Keratinocyte (primary cell): ENCODE measurements at regions not wholly inside any gene's neighbourhood (a gene's known extent, or its start where the extent isn't known, plus 50 kb on each side); places are given as distances from the start of the nearest gene placed in this dataset.

Source experiments
- DNase-seq: peaks from one replicate; pipeline ENCODE4 v3.0.0-alpha.2; 2011; ENCODE audit warnings: low read depth, missing footprints, low spot score
- FAIRE-seq: peaks from 2 replicates; lab custom pipeline; 2011; peaks lifted over from hg19 to GRCh38; lab: Jason Lieb, UNC
- H2AFZ ChIP-seq: 2 replicates; pipeline ENCODE4 v1.6.0; 2012; ENCODE audit warnings: low read length, control low read depth, inconsistent platforms; ENCODE audit not compliant: control insufficient read depth
- H3K27ac ChIP-seq: 2 replicates; pipeline ENCODE4 v1.5.1; 2011; ENCODE audit warnings: low read length; ENCODE audit not compliant: control insufficient read depth, insufficient read depth
- H3K27me3 ChIP-seq: 3 replicates; pipeline ENCODE4 v1.6.0; 2011; ENCODE audit warnings: low read length; ENCODE audit not compliant: control insufficient read depth, insufficient read depth; ENCODE audit errors: extremely low read depth
- H3K36me3 ChIP-seq, 2 experiments: 2 replicates in 1 of 2; 3 replicates in 1 of 2; pipeline ENCODE4 v1.5.1; 2011; ENCODE audit warnings: low read length in 2 of 2, mild to moderate bottlenecking in 1 of 2; ENCODE audit not compliant: control insufficient read depth in 2 of 2, insufficient read depth in 2 of 2; ENCODE audit errors: extremely low read depth in 1 of 2
- H3K4me1 ChIP-seq: 3 replicates; pipeline ENCODE4 v1.5.1; 2011; ENCODE audit warnings: low read length; ENCODE audit not compliant: control insufficient read depth, insufficient read depth; ENCODE audit errors: extremely low read depth
- H3K4me2 ChIP-seq: 3 replicates; pipeline ENCODE4 v1.6.0; 2011; ENCODE audit warnings: low read depth, low read length; ENCODE audit not compliant: control insufficient read depth, insufficient read depth; ENCODE audit errors: extremely low read depth
- H3K4me3 ChIP-seq, 3 experiments: fragments of 200-600 bp in 1 of 3; sonication (generic) in 1 of 3; 2 replicates in 2 of 3; 3 replicates in 1 of 3; pipeline ENCODE4 v1.5.1; 2011 to 2016; ENCODE audit warnings: low read length in 3 of 3, mild to moderate bottlenecking in 3 of 3, control low read depth in 2 of 3, inconsistent platforms in 1 of 3, low read depth in 1 of 3, mixed read lengths in 1 of 3, mixed run types in 1 of 3, moderate library complexity in 1 of 3; ENCODE audit not compliant: control insufficient read depth in 2 of 3, insufficient read depth in 2 of 3; ENCODE audit errors: extremely low read depth in 1 of 3
- H3K79me2 ChIP-seq: 2 replicates; pipeline ENCODE4 v1.6.0; 2012; ENCODE audit warnings: low read length; ENCODE audit not compliant: control insufficient read depth, insufficient read depth
- H3K9ac ChIP-seq: 3 replicates; pipeline ENCODE4 v1.6.0; 2011; ENCODE audit warnings: low read length; ENCODE audit not compliant: control insufficient read depth, insufficient read depth; ENCODE audit errors: extremely low read depth
- H3K9me1 ChIP-seq: 3 replicates; pipeline ENCODE4 v1.6.0; 2011; ENCODE audit warnings: low read length; ENCODE audit not compliant: control insufficient read depth, insufficient read depth; ENCODE audit errors: extremely low read depth
- H3K9me3 ChIP-seq: 2 replicates; pipeline ENCODE4 v1.5.1; 2012; ENCODE audit warnings: low read depth, low read length; ENCODE audit not compliant: control insufficient read depth
- H4K20me1 ChIP-seq: 3 replicates; pipeline ENCODE4 v1.6.0; 2011; ENCODE audit warnings: low read length; ENCODE audit not compliant: control insufficient read depth, insufficient read depth; ENCODE audit errors: extremely low read depth
- EZH2 ChIP-seq: IDR thresholded peaks from one replicate; pipeline ENCODE4 v1.6.1; 2012; ENCODE audit warnings: inconsistent platforms, mild to moderate bottlenecking, low read length, moderate library complexity
- dilution Hi-C: fragments of 300-500 bp; cut with MboI; formaldehyde crosslinking; loops from one replicate; pipeline ENCODE4 v1.7.0; 2020; ENCODE audit warnings: low sequenced_read_pairs; ENCODE audit not compliant: extremely low pct_ligation_motif_present
- TF ChIP-seq, protein P1 (sequence below), 3 experiments: IDR thresholded peaks in 1 of 3; conservative IDR thresholded peaks in 1 of 3; optimal IDR thresholded peaks in 1 of 3; 2 replicates in 2 of 3; 3 replicates in 1 of 3; pipeline versions ENCODE3 to v1.5.1; 2011; ENCODE audit warnings: low read length in 3 of 3, mild to moderate bottlenecking in 3 of 3, moderate library complexity in 2 of 3, control low read depth in 1 of 3, inconsistent platforms in 1 of 3; ENCODE audit not compliant: insufficient read depth in 2 of 3; ENCODE audit errors: extremely low read depth in 1 of 3

- Histone ChIP-seq H3K9ac (no peak overlapping the region), H3K9me1 (no peaks in the 10 kb centered on the region), H3K36me3 (no peaks in the 10 kb centered on the region), H3K27ac (no peak overlapping the region), H3K4me1 (no peaks in the 10 kb centered on the region), H3K9me3 (no peaks in the 10 kb centered on the region), H3K27me3 (no peaks in the 10 kb centered on the region), H2AFZ (no peak overlapping the region), H3K4me3 (no peak overlapping the region), H3K4me2 (no peak overlapping the region), H4K20me1 (no peaks in the 10 kb centered on the region), H3K79me2 (no peaks in the 10 kb centered on the region)
- FAIRE-seq, result peak; percentile 62
- DNase-seq, result no peak
- dilution Hi-C loops, result no loop called here
- TF ChIP-seq, protein P1, sequence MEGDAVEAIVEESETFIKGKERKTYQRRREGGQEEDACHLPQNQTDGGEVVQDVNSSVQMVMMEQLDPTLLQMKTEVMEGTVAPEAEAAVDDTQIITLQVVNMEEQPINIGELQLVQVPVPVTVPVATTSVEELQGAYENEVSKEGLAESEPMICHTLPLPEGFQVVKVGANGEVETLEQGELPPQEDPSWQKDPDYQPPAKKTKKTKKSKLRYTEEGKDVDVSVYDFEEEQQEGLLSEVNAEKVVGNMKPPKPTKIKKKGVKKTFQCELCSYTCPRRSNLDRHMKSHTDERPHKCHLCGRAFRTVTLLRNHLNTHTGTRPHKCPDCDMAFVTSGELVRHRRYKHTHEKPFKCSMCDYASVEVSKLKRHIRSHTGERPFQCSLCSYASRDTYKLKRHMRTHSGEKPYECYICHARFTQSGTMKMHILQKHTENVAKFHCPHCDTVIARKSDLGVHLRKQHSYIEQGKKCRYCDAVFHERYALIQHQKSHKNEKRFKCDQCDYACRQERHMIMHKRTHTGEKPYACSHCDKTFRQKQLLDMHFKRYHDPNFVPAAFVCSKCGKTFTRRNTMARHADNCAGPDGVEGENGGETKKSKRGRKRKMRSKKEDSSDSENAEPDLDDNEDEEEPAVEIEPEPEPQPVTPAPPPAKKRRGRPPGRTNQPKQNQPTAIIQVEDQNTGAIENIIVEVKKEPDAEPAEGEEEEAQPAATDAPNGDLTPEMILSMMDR (optimal IDR thresholded peaks at IDR 0.05 in 1 of 3, IDR thresholded peaks at IDR 0.05 in 1 of 3, conservative IDR thresholded peaks at IDR 0.05 in 1 of 3; ENCODE audit: extremely low read depth in 1 of 3, insufficient read depth in 2 of 3, low read length in 3 of 3), result no peak
- no peak for TF ChIP-seq EZH2
Measured at GRCh38 chr10:6769704-6770417, 189.8 kb upstream of the PRKCQ start.

GRCh38 chr10:6766131-6766801, 186.2 kb upstream of the PRKCQ start:
- H3K9ac ChIP-seq, result no peak overlapping the region
- FAIRE-seq (peak; percentile 57), DNase-seq (no peak)
- H3K27me3 ChIP-seq, result no peaks in the 10 kb centered on the region
- no peak overlapping the region for H3K4me2 ChIP-seq
- no peak overlapping the region for H3K27ac ChIP-seq
- no peak overlapping the region for H2AFZ ChIP-seq
- H3K79me2 ChIP-seq, result no peaks in the 10 kb centered on the region
- TF ChIP-seq, protein P1 (optimal IDR thresholded peaks at IDR 0.05 in 1 of 3, IDR thresholded peaks at IDR 0.05 in 1 of 3, conservative IDR thresholded peaks at IDR 0.05 in 1 of 3; ENCODE audit: extremely low read depth in 1 of 3, insufficient read depth in 2 of 3, low read length in 3 of 3), result no peak
- no peak for TF ChIP-seq EZH2
- H3K4me1 ChIP-seq, result no peaks in the 10 kb centered on the region
- H3K9me1 ChIP-seq, result no peaks in the 10 kb centered on the region
- H3K4me3 ChIP-seq, result no peak overlapping the region
- H4K20me1 ChIP-seq, result no peaks in the 10 kb centered on the region
- H3K9me3 ChIP-seq, result no peaks in the 10 kb centered on the region
- no peaks in the 10 kb centered on the region for H3K36me3 ChIP-seq
- dilution Hi-C loops, result no loop called here
